HepG2 (cell line): ENCODE measurements at regions not wholly inside any gene's neighbourhood (a gene's known extent, or its start where the extent isn't known, plus 50 kb on each side); places are given as distances from the start of the nearest gene placed in this dataset.

ENCODE experiments used
- CEBPB ChIP-seq: IDR thresholded peaks from 2 replicates; pipeline ENCODE4 v1.6.1; 2011; ENCODE audit warnings: low read depth, low read length, improper control_type of control experiment, borderline replicate concordance
- CTCF ChIP-seq: sonication (generic); formaldehyde crosslinking; IDR thresholded peaks from 2 replicates; pipeline ENCODE4 v1.5.0; 2020; ENCODE audit warnings: mild to moderate bottlenecking, missing genetic modification reagents, moderate library complexity
- KDM5A ChIP-seq: fragments of 200-600 bp; sonication (generic); IDR thresholded peaks from 2 replicates; pipeline ENCODE4 v1.7.0; 2018; ENCODE audit warnings: antibody characterized with exemption, mild to moderate bottlenecking, low read length, borderline replicate concordance
- MIER3 ChIP-seq: IDR thresholded peaks from 2 replicates; pipeline ENCODE4 v1.6.1; 2016; ENCODE audit warnings: missing compliant biosample characterization, borderline replicate concordance
- NFYB ChIP-seq: sonication (generic); formaldehyde crosslinking; IDR thresholded peaks from 2 replicates; pipeline ENCODE4 v1.4.0; 2020; ENCODE audit warnings: missing genetic modification reagents
- POLR2A ChIP-seq, 2 experiments: IDR thresholded peaks; 2 replicates each; pipeline ENCODE4 v1.6.1; 2011; ENCODE audit warnings: low read depth in 2 of 2, low read length in 2 of 2, mild to moderate bottlenecking in 1 of 2, moderate library complexity in 1 of 2; ENCODE audit not compliant: insufficient read depth in 1 of 2
- RAD21 ChIP-seq: fragments of 450-650 bp; formaldehyde crosslinking; IDR thresholded peaks from 2 replicates; pipeline ENCODE4 v1.5.0; 2020; ENCODE audit warnings: mild to moderate bottlenecking
- SP5 ChIP-seq: IDR thresholded peaks from 2 replicates; pipeline ENCODE4 v1.6.1; 2016; ENCODE audit warnings: low read depth, borderline replicate concordance
- TAF1 ChIP-seq: sonication (generic); formaldehyde crosslinking; IDR thresholded peaks from 2 replicates; pipeline ENCODE4 v1.4.0; 2020; ENCODE audit warnings: missing genetic modification reagents
- TBL1XR1 ChIP-seq: fragments of 150-350 bp; IDR thresholded peaks from 2 replicates; pipeline ENCODE4 v1.6.1; 2014; ENCODE audit warnings: borderline replicate concordance, low read length; ENCODE audit not compliant: partially characterized antibody
- ZNF510 ChIP-seq: sonication (generic); formaldehyde crosslinking; IDR thresholded peaks from 2 replicates; pipeline ENCODE4 v1.4.0; 2020; ENCODE audit warnings: low read depth, mild to moderate bottlenecking, missing genetic modification reagents
- ZNF691 ChIP-seq: sonication (generic); formaldehyde crosslinking; IDR thresholded peaks from 2 replicates; pipeline ENCODE4 v1.4.0; 2020; ENCODE audit warnings: missing genetic modification reagents, low read depth, mild to moderate bottlenecking, borderline replicate concordance
- ZNF777 ChIP-seq: sonication (generic); formaldehyde crosslinking; IDR thresholded peaks from 2 replicates; pipeline ENCODE4 v1.4.0; 2020; ENCODE audit warnings: missing genetic modification reagents

- TF ChIP-seq TBL1XR1: no peak
- TF ChIP-seq NFYB (CRISPR knock-in tag): no peak
- no peak for TF ChIP-seq TAF1 (CRISPR knock-in tag)
- no peak for TF ChIP-seq RAD21 (CRISPR knock-in tag)
- no peak for TF ChIP-seq POLR2A (IDR thresholded peaks at IDR 0.05; ENCODE audit: insufficient read depth in 1 of 2, low read depth in 2 of 2, low read length in 2 of 2)
- TF ChIP-seq KDM5A: no peak
- no peak for TF ChIP-seq ZNF777 (CRISPR knock-in tag)
- TF ChIP-seq ZNF510: no peak
- peak; percentile 55; the same call in 1 of the 2 replicates for TF ChIP-seq CEBPB
- no peak for TF ChIP-seq CTCF (CRISPR knock-in tag)
- TF ChIP-seq MIER3 (CRISPR knock-in tag): no peak
- no peak for TF ChIP-seq ZNF691 (CRISPR knock-in tag)
- no peak for TF ChIP-seq SP5
Observed at GRCh38 chr3:189500798-189501495, 130.2 kb upstream of the TP63 start.
